ENCODE measurements at regions not wholly inside any gene's neighbourhood (a gene's known extent, or its start where the extent isn't known, plus 50 kb on each side); places are given as distances from the start of the nearest gene placed in this dataset.

GRCh38 chr15:46652266-46652665, 1017.4 kb downstream of the SQOR start:
- TF ChIP-seq CTCF (conservative IDR thresholded peaks at IDR 0.05 in 1 of 2, IDR thresholded peaks at IDR 0.05 in 1 of 2; ENCODE audit: extremely low read depth in 1 of 2, insufficient read depth in 1 of 2, low read depth in 1 of 2, low read length in 2 of 2) (no peak), EZH2 (IDR thresholded peaks at IDR 0.05; ENCODE audit: borderline replicate concordance, low read length) (no peak)
